Fibroblast of skin of left quadriceps (primary cell): ENCODE measurements at regions not wholly inside any gene's neighbourhood (a gene's known extent, or its start where the extent isn't known, plus 50 kb on each side); places are given as distances from the start of the nearest gene placed in this dataset.
"Not testable (repeated sequence)": the region's sequence is repeated elsewhere in the genome, so short reads cannot be mapped to it uniquely, and the experiment has no call there.

Source experiments
- DNase-seq, 2 experiments: peaks; one replicate each; pipeline ENCODE4 v3.0.0-alpha.2; 2013; ENCODE audit warnings: low read depth in 2 of 2

DNA sequence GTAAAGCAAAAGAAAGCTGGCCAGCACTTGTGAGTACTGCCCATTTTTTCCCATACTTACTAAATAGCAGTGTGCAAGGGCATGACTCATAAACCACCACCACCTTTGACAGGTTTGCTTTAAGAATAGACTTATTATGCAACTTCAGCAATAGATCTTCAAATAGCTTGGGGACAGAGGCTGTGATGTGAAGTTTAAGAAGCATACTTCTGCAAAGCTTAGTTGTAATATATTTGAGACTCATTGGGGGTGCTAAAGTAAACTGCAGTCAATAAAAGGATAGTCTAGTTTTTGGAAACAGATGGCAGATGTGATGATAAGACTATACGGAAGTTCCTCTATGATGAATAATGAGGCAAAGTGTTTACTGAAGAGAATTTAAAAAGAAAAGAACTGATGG, 210.0 kb downstream of the PLA2G4A start:
- DNase-seq: no peak

DNA sequence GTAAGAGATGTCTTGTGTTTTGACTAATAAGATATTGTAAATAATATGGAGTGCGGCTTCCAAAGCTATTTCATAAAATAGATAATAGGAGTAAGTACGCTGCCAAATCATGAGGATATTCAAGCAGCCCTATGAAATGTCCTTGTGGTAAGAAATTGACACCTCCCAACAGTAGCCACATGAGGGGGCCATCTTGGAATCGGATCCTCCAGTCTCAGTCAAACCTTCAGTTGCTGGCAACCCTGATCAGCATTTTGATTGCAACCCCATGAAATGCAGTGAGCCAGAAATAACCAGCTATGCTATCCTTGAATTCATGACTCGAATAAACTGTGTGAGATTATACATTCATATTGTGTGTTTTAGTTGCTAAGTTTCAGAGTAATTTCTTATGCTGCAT, 212.4 kb downstream of the PLA2G4A start:
- DNase-seq: no peak

DNA sequence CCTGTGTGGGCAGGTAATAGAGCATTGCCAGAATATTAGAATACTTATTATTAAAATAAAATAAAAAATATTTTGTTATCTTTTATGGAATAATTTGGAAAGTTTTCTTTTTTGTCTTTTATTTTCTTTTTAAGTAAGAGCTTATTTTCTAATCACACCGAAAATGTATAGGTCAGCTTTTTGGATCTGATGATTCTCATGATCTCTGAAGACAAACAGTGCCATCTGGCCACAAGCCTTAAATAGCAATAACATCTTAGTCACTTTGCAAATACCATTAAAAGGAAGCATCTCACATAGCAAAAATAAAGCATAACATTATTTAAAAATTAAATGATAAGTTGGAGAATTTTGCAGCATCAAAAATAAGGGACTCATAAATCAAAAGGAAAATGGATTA, 213.8 kb downstream of the PLA2G4A start:
- no peak for DNase-seq

DNA sequence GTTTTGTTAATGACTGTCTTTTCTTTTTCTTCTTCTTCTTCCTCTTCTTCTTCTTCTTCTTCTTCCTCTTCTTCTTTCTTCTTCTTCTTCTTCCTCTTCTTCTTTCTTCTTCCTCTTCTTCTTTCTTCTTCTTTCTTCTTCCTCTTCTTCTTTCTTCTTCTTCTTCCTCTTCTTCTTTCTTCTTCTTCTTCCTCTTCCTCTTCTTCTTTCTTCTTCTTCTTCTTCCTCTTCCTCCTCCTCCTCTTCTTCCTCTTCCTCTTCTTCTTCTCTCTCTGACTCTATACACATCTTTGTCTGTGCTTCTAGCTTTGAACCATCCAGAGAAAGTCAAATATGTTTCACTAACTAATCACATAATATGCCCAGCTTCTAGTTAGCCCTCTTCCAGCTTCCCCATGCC, 214.7 kb downstream of the PLA2G4A start:
- not testable (repeated sequence) for DNase-seq

DNA sequence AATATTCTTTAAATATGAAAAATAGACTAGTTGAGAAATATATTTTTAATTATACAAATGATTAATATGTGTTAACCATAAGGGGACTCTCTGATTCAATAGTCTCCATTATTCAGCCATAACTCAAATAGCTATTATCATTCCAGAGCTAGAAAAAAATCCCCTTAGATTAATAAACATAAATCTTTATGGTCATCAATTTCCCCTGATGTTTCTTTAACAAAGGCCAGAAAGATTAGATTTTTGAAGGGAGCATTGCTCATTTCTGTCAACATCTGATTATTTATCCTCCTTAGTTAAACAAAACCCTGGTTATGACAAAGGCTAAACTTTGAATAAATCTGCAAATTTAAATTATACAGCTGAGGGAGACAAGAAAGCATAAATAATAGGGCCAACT, 215.7 kb downstream of the PLA2G4A start:
- DNase-seq: no peak

DNA sequence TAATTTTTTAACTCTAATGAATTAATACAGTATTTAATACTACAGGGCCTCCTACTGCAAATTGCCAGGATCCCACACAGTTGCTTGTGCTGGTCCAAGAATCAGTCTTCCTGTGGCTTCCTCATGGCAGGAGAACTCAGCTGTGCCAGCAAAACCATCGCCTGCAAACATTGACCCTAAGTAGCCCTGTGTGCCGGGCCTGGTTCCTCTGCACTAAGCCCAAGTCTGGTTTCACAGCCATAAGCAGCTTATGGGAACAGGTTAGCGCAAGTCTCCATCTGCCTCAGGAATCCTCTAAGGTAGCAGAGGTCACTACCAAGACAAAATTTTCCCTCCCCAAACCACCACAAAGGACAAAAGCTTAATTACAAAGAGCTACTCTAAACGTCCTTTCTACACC, 216.6 kb downstream of the PLA2G4A start:
- DNase-seq: no peak

DNA sequence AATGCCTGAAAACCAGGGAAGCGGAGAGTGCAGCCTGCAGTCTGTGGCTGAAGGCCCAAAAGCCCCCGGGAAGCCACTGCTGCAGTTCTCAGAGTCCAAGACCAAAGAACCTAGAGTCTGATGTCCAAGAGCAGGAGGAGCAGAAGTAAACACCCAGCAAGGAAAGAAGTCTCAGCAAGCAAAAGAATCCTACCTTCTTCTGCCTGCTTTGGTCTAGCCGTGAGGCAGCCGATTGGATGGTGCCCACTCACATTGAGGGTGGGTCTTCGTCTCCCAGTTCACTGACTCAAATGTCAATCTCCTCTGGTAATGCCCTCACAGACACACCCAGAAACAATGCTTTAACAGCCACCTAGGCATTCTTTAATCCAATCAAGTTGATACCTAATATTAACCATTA, 217.5 kb downstream of the PLA2G4A start:
- no peak for DNase-seq

DNA sequence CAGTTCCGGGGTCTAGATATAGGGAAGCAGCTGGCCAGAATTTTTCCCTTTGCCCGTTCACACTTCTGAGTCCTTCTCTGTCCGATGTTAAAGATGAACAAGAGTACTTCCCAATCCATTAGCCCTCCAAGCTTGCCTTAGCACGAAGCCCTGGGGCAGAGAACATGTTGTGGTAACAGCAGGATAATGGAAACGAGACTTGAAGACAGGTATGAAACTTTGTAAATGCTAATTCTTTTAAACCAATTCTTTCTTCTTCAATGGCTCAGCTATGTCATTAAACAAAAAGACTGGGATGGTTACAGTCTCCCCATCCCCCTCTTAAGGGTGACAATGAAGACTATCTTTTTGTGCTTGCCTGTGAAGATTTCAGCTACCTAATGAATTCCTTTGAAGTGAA, 218.5 kb downstream of the PLA2G4A start:
- no peak for DNase-seq

DNA sequence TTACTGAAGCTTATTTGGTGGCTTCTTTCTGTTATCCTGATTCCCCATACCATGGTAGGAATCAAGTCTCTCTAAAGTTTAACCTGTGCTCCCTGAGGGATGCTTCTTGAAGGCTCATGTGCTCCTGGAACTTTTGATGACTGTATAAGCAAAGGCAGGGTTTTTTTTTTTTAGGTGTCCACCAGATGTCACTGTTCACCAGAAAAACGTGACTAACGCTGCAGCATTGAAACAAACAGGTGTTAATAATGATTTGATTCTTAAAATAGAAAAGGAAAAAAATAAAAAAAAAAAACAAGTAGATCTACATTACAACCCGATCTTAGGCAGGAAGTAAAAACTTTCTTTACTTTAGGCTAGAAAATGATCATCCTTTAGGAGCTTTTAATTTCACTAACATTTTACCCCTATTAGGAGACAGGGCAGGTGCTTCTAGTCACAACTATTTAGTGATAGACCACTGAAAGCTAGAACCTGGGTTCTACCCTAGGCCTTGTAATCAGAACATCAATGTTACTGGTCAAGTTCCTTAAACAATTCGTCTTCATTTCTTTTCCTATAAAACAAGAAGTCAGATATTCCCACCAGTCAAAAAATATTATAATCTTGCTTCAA, 223.0 kb downstream of the PLA2G4A start:
- DNase-seq: peak; percentile 25 to 33

DNA sequence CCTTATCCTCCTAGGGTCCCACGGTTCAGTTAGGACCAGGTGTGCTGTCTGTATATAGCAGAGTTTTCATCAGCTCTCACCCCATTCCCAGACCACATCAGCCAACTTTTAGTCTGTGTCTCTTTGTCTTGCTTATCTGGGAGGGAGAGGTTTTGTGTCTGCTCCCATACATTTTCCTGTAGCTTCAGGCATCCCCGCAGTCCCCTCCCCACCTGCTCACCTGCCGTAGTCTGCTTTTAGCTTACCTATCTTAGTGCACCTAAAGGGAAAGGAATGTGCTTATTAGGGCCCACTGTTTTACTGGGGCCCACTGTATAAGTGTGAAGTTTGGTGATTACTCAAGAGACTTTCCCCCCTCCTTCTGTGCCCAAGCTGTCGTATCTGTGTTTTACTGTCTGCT, 225.1 kb downstream of the PLA2G4A start:
- DNase-seq: no peak

DNA sequence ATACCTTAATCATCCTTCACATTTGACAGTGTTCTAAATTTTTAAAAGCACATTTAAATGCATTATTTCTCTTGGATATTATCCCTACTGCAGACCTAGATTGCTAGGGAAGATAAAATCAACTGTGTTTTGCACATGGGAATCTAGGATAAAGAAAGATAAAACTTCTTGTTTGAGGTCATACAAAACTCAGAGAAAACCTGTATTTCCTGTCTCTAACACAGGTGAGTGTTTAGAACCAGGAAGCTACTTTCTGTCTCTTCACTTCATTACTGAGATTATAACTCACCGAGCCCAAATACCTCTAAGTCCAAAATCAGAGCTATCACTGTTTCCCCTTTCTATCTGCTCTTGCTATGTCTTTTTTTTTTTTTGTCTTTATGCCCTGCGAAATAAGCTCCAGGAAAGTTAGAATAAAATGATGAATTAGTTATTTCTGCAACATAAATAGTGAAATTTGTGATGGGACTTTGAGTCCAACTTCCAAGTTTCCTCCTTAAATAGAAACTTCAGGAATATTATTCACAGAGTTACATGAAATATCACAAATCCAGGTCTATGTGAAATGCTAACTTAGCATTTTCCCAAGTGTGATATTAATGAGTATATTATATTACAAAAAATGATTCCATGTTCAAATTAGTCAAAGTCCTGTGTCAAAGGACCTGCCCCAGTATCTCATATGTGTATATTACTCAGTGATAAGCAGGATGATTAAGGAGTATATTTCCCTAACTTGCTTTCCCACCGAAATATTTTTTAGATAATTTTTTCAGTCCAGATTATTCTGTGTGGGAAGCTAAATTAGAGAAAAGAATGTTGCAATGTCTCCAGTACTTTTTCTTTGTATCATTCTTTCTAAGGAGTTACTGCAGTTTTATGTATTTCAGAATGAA, 226.4 kb downstream of the PLA2G4A start:
- no peak for DNase-seq

DNA sequence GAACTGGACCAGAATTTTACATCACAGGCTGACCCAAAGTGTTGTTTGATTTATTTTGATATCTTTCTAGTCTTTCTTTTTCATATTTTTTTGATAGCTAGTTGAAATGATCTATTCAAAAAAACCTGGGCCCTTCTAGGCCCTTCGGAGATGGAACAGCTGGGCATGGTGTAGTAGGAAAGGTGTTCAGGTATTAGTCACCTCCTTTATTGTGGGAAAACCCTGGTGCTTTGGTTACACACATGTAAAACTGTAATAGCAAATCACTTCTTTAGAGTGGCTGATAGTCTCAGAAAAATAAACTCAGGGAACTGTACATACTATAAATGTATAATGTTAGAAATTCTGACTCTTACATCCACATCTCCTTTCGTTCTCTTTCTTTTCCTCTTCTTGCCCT, 234.5 kb downstream of the PLA2G4A start:
- no peak for DNase-seq

DNA sequence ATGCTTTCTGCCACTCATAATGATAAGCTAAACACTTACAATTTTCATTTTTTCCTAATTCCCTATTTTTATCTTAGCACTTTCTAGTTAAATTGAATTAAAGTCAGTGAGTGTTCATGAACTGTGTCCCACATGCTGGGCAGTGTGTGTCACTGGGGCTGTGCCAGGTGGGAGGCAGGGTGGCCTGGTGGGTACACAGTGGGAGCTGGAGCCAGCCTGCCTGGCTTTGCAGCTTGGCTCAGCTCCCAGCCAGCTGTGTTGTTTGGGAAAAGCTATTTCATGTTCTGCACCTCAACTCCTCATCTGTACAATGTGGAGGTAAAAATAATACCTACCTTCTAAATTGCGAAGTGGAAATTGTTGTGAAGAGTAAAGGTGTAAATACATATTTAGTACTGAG, 238.4 kb downstream of the PLA2G4A start:
- no peak for DNase-seq

DNA sequence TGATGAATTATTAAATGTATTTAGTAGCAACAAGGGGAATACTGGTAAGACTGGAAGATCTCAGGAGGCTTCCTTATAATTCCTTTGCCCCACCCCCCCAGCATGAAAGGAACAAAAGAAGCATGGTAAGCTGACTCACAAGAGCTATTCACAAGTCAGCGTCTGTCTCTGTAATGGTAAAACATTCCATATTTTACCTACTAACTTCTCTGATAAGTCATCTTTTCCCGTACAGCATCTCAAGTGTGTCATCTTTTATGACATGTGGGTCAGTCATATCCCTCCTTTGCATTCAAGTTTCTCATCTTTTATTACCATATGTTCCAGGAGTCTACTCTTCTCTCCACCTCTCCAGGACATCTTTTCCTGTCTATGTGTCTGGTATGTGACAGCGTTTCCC, 241.3 kb downstream of the PLA2G4A start:
- DNase-seq: no peak

DNA sequence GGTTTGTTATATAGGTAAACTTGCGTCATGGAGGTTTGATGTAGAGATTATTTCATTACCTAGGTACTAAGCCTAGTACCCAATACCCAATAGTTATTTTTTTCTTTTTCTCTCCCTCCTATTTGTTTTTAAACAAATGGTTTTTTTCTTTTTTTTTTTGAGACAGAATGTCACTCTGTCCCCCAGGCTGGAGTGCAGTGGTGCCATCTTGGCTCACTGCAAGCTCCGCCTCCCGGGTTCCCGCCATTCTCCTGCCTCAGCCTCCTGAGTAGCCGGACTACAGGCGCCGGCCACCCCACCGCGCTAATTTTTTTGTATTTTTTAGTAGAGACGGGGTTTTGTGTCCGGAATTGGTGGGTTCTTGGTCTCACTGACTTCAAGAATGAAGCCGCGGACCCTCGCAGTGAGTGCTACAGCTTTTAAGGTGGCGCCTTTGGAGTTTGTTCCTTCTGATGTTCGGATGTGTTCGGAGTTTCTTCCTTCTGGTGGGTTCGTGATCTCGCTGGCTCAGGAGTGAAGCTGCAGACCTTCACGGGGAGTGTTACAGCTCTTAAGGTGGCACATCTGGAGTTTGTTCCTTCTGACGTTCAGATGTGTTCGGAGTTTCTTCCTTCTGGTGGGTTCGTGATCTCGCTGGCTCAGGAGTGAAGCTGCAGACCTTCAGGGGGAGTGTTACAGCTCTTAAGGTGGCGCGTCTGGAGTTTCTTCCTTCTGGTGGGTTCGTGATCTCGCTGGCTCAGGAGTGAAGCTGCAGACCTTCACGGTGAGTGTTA, 243.7 kb downstream of the PLA2G4A start:
- not testable (repeated sequence) for DNase-seq

DNA sequence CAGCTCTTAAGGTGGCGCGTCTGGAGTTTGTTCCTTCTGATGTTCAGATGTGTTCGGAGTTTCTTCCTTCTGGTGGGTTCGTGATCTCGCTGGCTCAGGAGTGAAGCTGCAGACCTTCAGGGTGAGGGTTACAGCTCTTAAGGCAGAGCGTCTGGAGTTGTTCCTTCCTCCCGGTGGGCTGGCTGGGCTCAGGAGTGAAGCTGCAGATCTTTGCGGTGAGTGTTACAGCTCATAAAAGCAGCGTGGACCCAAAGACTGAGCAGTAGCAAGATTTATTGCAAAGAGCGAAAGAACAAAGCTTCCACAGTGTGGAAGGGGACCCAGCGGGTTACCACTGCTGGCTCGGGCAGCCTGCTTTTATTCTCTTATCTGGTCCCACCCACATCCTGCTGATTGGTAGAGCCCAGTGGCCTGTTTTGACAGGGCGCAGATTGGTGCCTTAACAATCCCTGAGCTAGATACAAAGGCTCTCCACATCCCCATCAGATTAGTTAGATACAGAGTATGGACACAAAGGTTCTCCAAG, 244.3 kb downstream of the PLA2G4A start:
- not testable (repeated sequence) for DNase-seq

DNA sequence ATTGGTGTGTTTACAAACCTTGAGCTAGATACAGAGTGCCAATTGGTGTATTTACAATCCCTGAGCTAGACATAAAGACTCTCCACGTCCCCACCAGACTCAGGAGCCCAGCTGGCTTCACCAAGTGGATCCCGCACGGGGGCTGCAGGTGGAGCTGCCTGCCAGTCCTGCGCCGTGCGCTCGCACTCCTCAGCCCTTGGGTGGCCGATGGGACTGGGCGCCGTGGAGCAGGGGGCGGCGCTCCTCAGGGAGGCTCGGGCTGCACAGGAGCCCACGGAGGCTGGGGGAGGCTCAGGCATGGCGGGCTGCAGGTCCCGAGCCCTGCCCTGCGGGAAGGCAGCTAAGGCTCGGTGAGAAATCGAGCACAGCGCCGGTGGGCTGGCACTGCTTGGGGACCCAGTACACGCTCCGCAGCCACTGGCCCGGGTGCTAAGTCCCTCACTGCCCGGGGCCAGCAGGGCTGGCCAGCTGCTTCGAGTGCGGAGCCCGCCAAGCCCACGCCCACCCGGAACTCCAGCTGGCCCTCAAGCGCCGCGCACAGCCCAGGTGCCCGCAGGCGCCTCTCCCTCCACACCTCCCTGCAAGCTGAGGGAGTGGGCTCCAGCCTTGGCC, 245.0 kb downstream of the PLA2G4A start:
- not testable (repeated sequence) for DNase-seq

DNA sequence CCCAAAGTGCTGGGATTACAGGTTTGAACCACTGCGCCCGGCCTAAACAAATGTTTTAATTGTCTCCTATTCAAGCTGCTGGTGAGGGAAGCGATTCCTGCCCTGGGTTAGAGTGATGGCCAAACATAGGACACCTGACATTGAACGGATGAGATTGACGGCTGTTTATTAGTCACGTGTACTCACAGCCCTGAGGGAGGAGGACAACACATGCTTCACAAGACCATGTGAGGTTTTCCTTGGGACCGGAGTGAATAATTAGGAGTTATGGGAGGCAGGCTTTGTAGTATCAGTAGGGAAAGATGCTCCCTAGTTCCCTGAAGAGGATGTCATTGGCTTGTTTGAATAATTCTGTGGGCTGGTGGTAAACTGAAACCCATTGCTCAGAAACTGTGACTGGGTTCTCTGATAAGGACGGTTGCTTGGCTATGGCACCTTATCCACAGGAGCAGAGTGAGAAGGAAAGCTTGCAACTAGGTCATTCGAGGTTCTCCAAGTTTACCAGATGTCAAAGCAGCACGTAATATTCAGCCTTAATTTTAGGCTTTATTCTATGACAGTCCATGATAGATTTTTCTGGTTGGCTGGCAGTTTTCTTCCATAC, 245.8 kb downstream of the PLA2G4A start:
- DNase-seq: no peak

DNA sequence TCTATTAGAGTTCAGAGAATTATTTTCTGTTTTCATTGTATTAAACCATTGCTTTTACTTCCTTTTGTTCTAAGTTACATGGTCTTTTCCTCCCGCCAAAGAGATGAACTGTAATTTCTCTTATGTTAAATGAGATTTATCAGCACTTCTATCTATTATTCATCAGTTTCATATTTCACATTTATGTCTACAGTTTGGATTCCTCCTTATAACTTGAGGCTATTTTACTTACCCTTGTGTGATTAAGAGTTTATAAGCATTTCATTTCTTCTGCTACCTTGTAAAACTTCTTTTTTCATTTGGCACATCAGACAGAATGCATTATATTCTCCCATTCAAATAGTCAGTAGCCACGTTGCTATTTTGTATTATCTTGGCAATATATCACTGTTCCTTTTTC, 248.2 kb downstream of the PLA2G4A start:
- DNase-seq: no peak

DNA sequence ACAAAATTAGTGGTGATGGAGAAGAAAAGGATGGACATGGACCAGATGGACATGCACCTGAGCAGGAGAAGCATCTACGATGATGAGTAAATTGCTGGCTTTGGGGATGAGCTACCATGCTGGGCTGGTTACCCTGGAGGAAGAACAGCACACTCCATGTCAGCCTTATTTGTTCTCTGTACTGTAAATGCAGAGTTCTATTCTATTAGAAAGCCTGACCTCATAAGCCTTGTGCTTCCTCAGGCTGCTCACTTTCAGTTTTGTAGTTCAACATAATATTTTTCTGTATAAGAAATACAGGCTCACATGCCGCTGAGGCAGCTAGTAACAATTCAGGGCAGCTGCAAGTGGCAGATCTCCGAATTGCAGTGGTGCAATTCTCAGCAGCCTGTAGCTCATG, 249.6 kb downstream of the PLA2G4A start:
- DNase-seq: no peak

DNA sequence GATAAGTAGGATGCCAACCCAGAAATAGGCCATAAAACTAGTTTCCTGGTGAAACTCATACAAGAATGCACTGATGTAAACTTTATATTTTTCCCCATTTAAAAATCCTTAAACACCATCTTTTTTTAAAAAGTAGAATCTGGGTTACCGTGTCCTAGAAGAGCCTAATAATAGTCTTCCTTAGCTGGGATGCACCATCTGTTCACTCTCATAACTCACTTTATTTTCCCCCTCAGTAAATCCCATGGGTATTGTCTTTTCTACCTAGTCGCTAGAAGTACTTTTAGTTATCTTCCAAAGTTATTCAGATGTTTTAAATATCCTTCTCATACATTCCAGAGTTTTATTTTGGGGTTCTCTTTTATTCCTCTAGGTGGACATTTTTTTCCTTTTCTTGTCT, 250.2 kb downstream of the PLA2G4A start:
- no peak for DNase-seq

DNA sequence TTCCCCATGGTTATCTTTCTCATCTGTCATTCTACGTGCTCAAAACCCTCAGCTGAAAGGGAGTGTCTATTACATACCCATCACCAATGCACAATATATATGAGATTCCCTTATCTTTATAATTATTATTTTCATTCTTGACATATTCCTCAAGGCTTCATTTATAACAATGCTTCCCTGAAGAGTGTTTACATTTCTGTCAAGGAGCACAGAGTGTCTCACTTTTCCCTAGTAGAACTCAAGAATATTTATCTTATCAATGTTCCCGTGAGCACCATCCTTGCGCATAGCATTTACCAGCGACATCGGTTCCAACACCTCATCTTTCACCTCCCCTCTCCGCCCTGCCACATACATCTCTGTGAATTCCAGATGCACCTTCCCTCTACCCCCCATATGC, 250.6 kb downstream of the PLA2G4A start:
- DNase-seq: no peak
